ENCODE measurements at regions not wholly inside any gene's neighbourhood (a gene's known extent, or its start where the extent isn't known, plus 50 kb on each side); places are given as distances from the start of the nearest gene placed in this dataset.

- no peak for DNase-seq (ENCODE audit: low read depth in 2 of 2)
These were observed 223.6 kb upstream of the SOX5 start for GRCh38 chr12:24173067-24173466.

GRCh38 chr12:24172773-24173066, 223.2 kb upstream of the SOX5 start:
- DNase-seq (ENCODE audit: low read depth in 2 of 2): no peak

DNA sequence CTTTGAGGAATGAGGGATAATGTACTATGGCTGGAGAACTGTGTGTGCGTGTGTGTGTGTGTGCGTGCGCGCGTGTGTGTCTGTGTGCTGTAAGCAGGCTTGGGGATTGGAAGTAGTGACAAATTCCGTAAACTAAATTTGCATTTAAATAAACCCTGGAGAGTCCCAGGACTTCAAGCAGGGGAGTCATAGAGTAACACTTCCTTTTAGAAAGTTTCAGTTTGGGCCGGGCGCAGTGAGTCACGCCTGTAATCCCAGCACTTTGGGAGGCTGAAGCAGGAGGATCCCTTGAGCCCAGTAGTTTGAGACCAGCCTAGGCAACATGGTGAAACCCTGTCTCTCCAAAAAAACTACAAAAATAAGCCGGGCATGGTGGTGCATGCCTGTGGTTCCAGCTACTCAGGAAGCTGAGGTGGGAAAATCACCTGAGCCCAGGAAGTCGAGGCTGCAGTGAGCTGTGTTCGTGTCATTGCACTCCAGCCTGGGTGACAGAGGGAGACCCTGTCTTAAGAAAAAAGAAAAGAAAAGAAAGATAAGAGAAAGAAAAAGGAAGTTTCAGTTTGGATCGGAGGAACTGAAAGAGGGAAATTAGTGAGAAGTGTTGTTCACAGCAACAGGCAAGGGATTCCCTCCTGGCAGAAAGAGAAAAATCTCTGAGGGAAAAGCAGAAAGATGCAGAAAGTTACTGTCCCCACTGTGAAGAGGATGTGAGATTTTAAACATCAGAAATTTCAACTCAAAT, 222.7 kb upstream of the SOX5 start:
- no peak for DNase-seq (ENCODE audit: low read depth in 2 of 2)

DNA sequence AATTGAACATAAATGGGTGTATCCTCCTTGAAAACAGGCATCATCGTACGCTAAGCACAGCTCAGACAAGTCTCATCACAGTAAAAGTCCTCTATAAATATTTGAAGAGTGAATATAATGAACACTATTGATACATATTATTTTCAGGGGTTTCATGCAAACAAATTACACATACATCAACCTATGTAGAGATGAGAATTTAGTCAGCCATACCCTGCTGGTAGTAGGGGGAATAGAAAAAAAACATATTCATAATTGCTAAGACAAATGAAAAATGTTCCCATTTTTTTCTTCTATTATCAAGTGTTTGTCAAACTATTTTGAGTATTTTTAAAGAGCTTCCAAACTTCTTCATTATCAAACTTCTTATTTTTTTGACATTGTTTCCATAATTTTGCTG, 205.6 kb upstream of the SOX5 start:
- DNase-seq (ENCODE audit: low read depth in 2 of 2): no peak

DNA sequence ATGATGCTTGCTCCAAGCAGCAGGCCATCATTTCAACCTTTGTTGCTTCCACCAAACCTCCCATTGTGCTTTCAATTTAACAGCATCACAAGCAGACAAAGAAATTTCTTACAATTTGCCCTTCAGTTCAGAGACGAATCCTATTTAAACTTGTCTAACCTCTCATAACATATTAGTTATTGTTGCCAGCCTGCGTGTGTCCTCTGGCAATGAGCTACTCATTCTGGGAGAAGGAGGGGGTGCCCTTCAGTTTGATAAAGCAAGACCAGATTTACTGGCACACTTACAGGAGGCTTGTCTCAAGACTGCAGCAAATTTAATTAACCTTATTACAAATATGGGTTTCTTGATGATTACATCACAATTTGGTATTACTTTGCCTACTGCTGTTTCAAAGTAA, 203.6 kb upstream of the SOX5 start:
- DNase-seq (ENCODE audit: low read depth in 2 of 2): no peak

- no peak for DNase-seq (ENCODE audit: low read depth in 2 of 2)
These were observed 202.8 kb upstream of the SOX5 start for GRCh38 chr12:24152270-24152669.

- no peak for DNase-seq (ENCODE audit: low read depth in 2 of 2)
These were observed 194.5 kb upstream of the SOX5 start for GRCh38 chr12:24143928-24144327.

GRCh38 chr12:24139035-24139434, 189.6 kb upstream of the SOX5 start:
- no peak for DNase-seq (ENCODE audit: low read depth in 2 of 2)

GRCh38 chr12:24138041-24138440, 188.6 kb upstream of the SOX5 start:
- no peak for DNase-seq (ENCODE audit: low read depth in 2 of 2)

- DNase-seq (ENCODE audit: low read depth in 2 of 2): no peak
These were observed 185.8 kb upstream of the SOX5 start for GRCh38 chr12:24135158-24135850.

DNA sequence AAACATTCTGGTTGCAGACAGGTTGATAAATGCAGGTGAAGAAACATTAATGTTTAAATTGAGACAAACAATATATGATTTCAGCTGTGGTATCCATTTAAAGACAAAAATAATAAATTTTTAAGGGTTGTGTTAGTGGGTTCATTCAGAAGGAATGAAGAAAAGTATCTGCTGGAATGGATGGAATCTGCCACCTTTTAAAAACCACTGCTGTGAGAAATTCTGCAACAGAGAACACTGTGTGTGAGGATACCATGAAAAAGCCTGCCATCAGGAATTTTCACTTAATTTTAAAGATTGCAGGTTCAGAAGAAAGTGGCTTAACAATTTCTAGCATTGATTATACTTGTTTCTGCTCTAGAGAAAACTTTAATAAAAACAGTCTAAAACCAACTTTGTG, 184.6 kb upstream of the SOX5 start:
- no peak for DNase-seq (ENCODE audit: low read depth in 2 of 2)

DNA sequence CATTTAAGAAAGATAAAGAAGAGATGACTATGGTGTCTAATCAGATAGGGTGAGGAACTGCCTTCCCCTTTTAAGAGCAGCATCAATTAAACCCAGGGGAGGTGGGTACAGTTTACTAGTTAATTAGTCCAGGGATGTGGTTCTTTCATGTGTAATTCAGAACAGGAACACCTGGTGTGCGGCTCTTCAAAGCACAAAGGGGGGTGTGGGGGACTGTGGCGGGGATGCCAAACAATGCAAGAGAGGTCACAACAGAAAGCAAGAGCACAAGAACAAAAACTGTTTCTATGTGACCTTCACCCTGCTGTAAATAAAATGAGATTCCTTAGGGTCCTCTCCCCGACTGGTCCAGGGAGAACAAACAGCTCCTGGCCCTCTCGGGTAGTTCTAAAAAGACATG, 183.9 kb upstream of the SOX5 start:
- no peak for DNase-seq (ENCODE audit: low read depth in 2 of 2)

DNA sequence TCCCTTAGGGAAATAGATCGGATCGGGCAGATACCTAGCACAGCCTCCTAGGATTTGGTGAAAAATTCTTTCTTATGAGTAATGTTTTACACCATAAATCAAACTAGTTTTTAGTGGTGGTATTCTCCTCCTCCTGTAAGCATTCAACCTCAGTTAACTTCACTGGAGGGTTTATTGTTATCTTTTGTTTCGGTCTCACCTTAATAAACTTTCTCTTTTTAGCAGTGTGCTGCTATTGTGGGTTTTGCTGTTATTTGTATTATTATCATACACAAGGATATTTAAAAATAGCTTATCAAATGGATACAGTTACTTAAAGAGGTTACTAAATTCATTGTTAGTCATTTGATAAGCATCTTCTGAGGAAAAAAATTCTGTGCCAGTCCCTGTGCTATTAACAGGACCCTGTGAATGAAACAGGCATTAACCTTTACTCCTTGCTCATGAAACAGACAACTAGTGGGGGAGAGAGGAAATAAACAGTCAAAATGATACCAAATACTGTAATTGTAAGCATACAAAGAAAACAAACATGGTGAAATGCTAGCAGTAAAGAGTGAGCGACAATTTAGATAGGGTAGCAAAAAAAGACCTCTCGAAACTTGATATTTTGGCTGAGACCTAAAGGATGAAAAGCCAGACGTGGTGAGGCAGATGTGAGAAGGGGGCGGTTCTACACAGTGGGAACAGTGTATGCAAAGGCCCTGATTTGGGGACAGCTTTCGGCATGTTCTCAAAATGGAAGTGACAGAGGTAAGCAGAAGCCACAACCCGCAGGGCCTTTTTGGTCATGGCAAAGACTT, 178.7 kb upstream of the SOX5 start:
- DNase-seq (ENCODE audit: low read depth in 2 of 2): no peak

- DNase-seq (ENCODE audit: low read depth in 2 of 2): no peak
These were observed 175.8 kb upstream of the SOX5 start for GRCh38 chr12:24125280-24125679.

DNA sequence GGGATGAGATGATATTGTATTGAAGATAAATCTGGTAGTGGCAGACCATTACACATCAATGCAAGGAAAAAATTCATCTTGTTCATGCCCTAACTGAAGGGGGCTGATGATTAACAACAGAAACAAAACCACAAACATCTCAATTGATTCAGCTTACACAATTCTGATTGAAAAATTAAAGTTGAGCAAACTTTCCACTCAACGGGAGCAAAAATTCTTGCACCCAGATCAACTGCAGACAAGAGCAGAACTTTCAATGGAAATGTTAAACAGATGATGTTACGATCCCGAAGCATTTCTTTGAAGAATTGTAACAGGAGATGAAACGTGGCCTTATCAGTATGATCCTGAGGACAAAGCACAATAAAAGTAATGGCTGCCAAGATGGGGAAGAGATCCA, 172.4 kb upstream of the SOX5 start:
- DNase-seq (ENCODE audit: low read depth in 2 of 2): no peak

DNA sequence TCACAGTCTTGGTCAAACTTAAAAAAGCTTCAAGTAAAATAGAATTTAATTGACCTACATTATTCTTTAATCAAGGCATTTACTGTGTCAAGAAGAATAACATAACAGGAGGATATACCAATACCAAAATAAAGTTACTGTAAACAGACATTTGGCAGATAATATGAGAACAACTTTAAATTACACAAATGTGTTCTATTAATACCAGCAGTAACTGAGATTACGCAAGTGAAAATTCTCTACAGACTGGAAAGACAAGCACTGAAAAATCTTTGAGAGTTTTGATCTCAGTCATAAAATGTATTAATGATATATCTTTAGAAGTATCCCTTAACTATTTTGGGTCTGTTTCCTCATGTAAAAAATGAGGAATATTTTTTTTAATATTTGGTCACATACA, 169.2 kb upstream of the SOX5 start:
- no peak for DNase-seq (ENCODE audit: low read depth in 2 of 2)

- DNase-seq (ENCODE audit: low read depth in 2 of 2): no peak
These were observed 167.1 kb upstream of the SOX5 start for GRCh38 chr12:24116548-24116947.

- no peak for DNase-seq (ENCODE audit: low read depth in 2 of 2)
These were observed 164.2 kb upstream of the SOX5 start for GRCh38 chr12:24113701-24114100.

GRCh38 chr12:24111616-24112015, 162.1 kb upstream of the SOX5 start:
- DNase-seq (ENCODE audit: low read depth in 2 of 2): peak in 1 of 2 donors; percentile 11

DNA sequence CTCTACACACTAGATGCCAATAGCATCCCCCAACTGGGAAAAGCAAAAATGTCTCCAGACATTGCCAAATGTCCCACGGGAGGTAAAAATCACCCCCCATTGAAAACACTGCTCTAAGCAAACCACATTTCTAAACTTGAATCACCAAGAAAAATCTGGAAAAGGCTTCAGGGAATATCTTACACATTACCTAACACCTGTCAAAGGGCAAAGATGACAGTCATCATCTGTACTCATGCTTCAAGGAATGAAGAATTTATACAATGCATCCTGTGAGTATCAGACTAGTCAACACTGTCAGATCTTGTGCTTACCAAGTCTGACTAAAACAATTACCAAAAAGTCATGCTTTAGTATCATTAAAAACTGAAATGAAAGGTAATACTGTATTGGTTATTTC, 161.6 kb upstream of the SOX5 start:
- DNase-seq (ENCODE audit: low read depth in 2 of 2): no peak

DNA sequence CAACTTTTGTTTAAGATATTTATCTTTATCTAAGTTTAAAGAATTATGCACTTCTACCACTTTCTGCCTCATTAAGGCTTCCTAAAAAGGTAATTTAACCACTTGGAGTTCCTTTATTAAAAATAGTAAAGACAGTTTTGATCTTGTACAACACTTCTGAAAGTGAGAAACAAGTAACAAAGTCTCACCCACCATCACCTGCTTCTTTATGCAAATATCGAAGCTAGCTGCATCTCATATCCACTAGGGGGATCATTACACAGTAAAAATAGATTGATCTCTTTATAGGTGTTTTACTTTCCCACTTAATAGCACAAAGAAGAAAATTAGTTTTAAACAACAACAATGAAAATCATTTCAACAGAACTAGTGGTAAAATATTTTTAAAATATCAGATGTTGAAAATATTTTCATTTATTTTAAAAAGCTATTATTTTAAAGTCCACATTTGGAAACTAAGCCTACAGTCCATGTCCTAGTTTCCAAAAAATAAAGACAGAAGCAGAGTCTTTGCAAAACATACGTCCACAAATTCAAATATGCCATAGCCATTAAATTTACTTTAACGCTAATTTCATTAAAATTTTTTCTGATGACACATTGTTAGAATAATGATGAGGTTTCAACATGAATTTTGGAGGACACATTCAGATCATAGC, 160.0 kb upstream of the SOX5 start:
- DNase-seq (ENCODE audit: low read depth in 2 of 2): peak in 1 of 2 donors; percentile 23

GRCh38 chr12:24102676-24103075, 153.2 kb upstream of the SOX5 start:
- DNase-seq (ENCODE audit: low read depth in 2 of 2): no peak

Measured in dermis microvascular lymphatic vessel endothelial cell (primary cell).